ENCODE measurements at regions not wholly inside any gene's neighbourhood (a gene's known extent, or its start where the extent isn't known, plus 50 kb on each side); places are given as distances from the start of the nearest gene placed in this dataset.

DNA sequence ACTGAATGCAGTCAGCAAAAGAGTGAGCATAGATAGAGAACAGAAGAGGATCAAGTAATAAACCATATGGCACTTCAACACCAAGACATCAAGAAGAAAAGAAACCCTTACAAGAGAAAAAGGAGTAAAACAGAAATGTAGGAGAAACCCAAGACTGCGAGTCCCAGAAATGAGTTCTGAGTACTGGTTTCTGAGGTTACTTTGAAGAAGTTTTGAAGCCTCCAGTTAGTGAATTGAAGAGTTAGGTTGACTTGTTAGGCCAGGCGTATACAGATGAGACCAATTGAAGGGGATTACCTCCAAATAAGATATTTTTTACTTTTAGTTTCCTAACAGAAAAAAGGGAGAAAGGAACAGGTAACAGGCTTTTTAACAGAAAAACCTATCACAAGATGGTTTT, 162.2 kb upstream of the SSTR1 start:
- Histone ChIP-seq H3K4ac (ENCODE audit: low read depth in 1 of 2, low read length in 2 of 2) (no peak overlapping the region), H2BK12ac (ENCODE audit: low read length in 2 of 2) (no peak overlapping the region), H3K9me3 (ENCODE audit: control insufficient read depth, low read length) (no peaks in the 10 kb centered on the region), H2BK120ac (ENCODE audit: low read depth, low read length) (no peak overlapping the region), H2BK15ac (ENCODE audit: low read depth, poor library complexity, severe bottlenecking) (no peak overlapping the region), H3K27me3 (ENCODE audit: control insufficient read depth in 1 of 2, insufficient read depth in 1 of 2, low read length in 2 of 2) (no peaks in the 10 kb centered on the region), H3K4me2 (ENCODE audit: low read length, poor library complexity, severe bottlenecking) (no peak overlapping the region), H2AK5ac (ENCODE audit: low read length, severe bottlenecking) (no peak overlapping the region), H4K91ac (ENCODE audit: low read length) (no peak overlapping the region), H3K27ac (ENCODE audit: low read length, poor library complexity, severe bottlenecking) (no peak overlapping the region), H3K79me1 (replicated peaks; ENCODE audit: low read length, poor library complexity, severe bottlenecking) (no peaks in the 10 kb centered on the region), H2BK5ac (ENCODE audit: low read depth, low read length, poor library complexity, severe bottlenecking) (no peak overlapping the region), H3K4me3 (ENCODE audit: insufficient read depth in 1 of 2, low read depth in 1 of 2, low read length in 2 of 2) (no peak overlapping the region), H3K36me3 (ENCODE audit: control insufficient read depth in 1 of 2, insufficient read depth in 2 of 2, low read depth in 1 of 2, low read length in 2 of 2) (no peaks in the 10 kb centered on the region), H3K9ac (ENCODE audit: low read length) (no peak overlapping the region), H3K23ac (ENCODE audit: low read length in 2 of 2) (no peak overlapping the region), H3K4me1 (ENCODE audit: control insufficient read depth, insufficient read depth, low read depth, low read length) (no peaks in the 10 kb centered on the region), H4K8ac (ENCODE audit: low read length) (no peak overlapping the region), H3K14ac (ENCODE audit: low read length in 2 of 2) (no peak overlapping the region), H3K18ac (ENCODE audit: low read depth in 1 of 2, low read length in 2 of 2) (no peak overlapping the region), H2AFZ (ENCODE audit: low read depth, low read length) (no peak overlapping the region)
- no peak for DNase-seq
- WGBS, result 90% methylated on average over 1 of the region's 2 CpGs

DNA sequence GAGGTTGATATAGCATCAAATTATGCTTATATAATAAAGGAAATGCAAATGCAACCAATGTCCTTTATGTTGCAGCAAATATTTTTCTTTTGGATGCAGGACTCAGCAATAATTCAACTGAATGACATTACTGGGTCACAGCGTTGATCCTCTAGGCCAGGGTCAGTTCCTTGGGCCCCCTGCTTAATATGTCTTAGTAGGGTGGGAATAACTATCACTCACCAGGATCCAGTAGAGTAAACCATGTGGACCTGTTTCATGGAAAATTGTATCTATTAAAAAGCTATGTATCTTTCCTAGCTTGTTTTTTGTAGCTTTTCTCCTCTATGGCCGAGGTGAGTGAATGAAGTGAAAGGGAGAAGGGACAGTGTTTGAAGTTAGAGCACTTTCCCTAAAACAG, 161.5 kb upstream of the SSTR1 start:
- DNase-seq, result no peak
- H3K23ac ChIP-seq (ENCODE audit: low read length in 2 of 2), result no peak overlapping the region
- H2BK120ac ChIP-seq (ENCODE audit: low read depth, low read length), result no peak overlapping the region
- H3K27me3 ChIP-seq (ENCODE audit: control insufficient read depth in 1 of 2, insufficient read depth in 1 of 2, low read length in 2 of 2), result no peaks in the 10 kb centered on the region
- no peak overlapping the region for H4K8ac ChIP-seq (ENCODE audit: low read length)
- H3K36me3 ChIP-seq (ENCODE audit: control insufficient read depth in 1 of 2, insufficient read depth in 2 of 2, low read depth in 1 of 2, low read length in 2 of 2), result no peaks in the 10 kb centered on the region
- no peak overlapping the region for H2BK15ac ChIP-seq (ENCODE audit: low read depth, poor library complexity, severe bottlenecking)
- H3K27ac ChIP-seq (ENCODE audit: low read length, poor library complexity, severe bottlenecking), result no peak overlapping the region
- H3K79me1 ChIP-seq (replicated peaks; ENCODE audit: low read length, poor library complexity, severe bottlenecking), result no peaks in the 10 kb centered on the region
- no peak overlapping the region for H3K4me2 ChIP-seq (ENCODE audit: low read length, poor library complexity, severe bottlenecking)
- no peaks in the 10 kb centered on the region for H3K4me1 ChIP-seq (ENCODE audit: control insufficient read depth, insufficient read depth, low read depth, low read length)
- no peak overlapping the region for H2BK5ac ChIP-seq (ENCODE audit: low read depth, low read length, poor library complexity, severe bottlenecking)
- no peak overlapping the region for H3K18ac ChIP-seq (ENCODE audit: low read depth in 1 of 2, low read length in 2 of 2)
- no peak overlapping the region for H2AFZ ChIP-seq (ENCODE audit: low read depth, low read length)
- no peak overlapping the region for H4K91ac ChIP-seq (ENCODE audit: low read length)
- H3K9me3 ChIP-seq (ENCODE audit: control insufficient read depth, low read length), result no peaks in the 10 kb centered on the region
- no peak overlapping the region for H3K4me3 ChIP-seq (ENCODE audit: insufficient read depth in 1 of 2, low read depth in 1 of 2, low read length in 2 of 2)
- H2AK5ac ChIP-seq (ENCODE audit: low read length, severe bottlenecking), result no peak overlapping the region
- no peak overlapping the region for H3K14ac ChIP-seq (ENCODE audit: low read length in 2 of 2)
- WGBS, result 67% methylated on average over 1 of the region's 2 CpGs
- H2BK12ac ChIP-seq (ENCODE audit: low read length in 2 of 2), result no peak overlapping the region
- H3K9ac ChIP-seq (ENCODE audit: low read length), result no peak overlapping the region
- H3K4ac ChIP-seq (ENCODE audit: low read depth in 1 of 2, low read length in 2 of 2), result no peak overlapping the region

DNA sequence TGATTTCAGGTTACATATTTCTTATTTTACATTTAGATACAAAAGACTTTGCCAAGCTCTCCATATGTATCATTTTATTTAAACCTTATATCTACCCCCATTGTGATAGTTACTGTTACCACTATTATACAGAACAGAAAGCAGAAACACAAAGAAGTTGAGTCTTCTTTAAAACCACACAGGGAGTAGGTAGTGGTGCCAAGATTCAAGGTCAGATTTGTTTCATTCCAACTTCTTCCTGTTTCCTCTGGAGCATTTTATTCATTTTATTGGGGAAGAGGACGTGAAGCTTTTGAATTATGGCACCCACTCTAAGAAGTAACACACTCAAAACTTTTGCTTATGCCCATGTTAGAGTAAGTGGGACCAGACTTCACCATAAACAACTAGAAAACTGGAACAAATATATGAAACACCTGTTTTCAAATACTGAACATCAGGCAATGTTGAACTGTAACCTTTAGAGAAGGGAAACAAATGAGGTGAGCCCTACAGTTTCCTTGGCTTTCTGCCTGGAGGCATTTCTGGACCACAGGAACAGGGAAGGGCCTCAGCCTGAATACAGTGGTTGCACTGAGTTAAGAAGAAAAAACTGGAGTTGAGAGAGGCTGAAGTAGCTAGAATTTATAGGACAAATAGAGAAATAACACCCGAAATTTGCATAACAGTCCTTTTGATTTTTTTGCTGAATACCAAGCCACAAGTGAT, 160.4 kb upstream of the SSTR1 start:
- no peak overlapping the region for H3K27ac ChIP-seq (ENCODE audit: low read length, poor library complexity, severe bottlenecking)
- H3K14ac ChIP-seq (ENCODE audit: low read length in 2 of 2), result no peak overlapping the region
- no peaks in the 10 kb centered on the region for H3K79me1 ChIP-seq (replicated peaks; ENCODE audit: low read length, poor library complexity, severe bottlenecking)
- no peak overlapping the region for H2BK15ac ChIP-seq (ENCODE audit: low read depth, poor library complexity, severe bottlenecking)
- H3K4ac ChIP-seq (ENCODE audit: low read depth in 1 of 2, low read length in 2 of 2), result no peak overlapping the region
- no peak overlapping the region for H2BK120ac ChIP-seq (ENCODE audit: low read depth, low read length)
- no peak overlapping the region for H2BK5ac ChIP-seq (ENCODE audit: low read depth, low read length, poor library complexity, severe bottlenecking)
- no peak overlapping the region for H2AFZ ChIP-seq (ENCODE audit: low read depth, low read length)
- no peaks in the 10 kb centered on the region for H3K4me1 ChIP-seq (ENCODE audit: control insufficient read depth, insufficient read depth, low read depth, low read length)
- no peaks in the 10 kb centered on the region for H3K36me3 ChIP-seq (ENCODE audit: control insufficient read depth in 1 of 2, insufficient read depth in 2 of 2, low read depth in 1 of 2, low read length in 2 of 2)
- no peak overlapping the region for H4K8ac ChIP-seq (ENCODE audit: low read length)
- no peak overlapping the region for H3K4me2 ChIP-seq (ENCODE audit: low read length, poor library complexity, severe bottlenecking)
- 85% methylated on average over 1 of the region's 2 CpGs for WGBS
- H3K23ac ChIP-seq (ENCODE audit: low read length in 2 of 2), result no peak overlapping the region
- no peak for DNase-seq
- H2BK12ac ChIP-seq (ENCODE audit: low read length in 2 of 2), result no peak overlapping the region
- no peaks in the 10 kb centered on the region for H3K27me3 ChIP-seq (ENCODE audit: control insufficient read depth in 1 of 2, insufficient read depth in 1 of 2, low read length in 2 of 2)
- no peaks in the 10 kb centered on the region for H3K9me3 ChIP-seq (ENCODE audit: control insufficient read depth, low read length)
- H3K4me3 ChIP-seq (ENCODE audit: insufficient read depth in 1 of 2, low read depth in 1 of 2, low read length in 2 of 2), result no peak overlapping the region
- no peak overlapping the region for H2AK5ac ChIP-seq (ENCODE audit: low read length, severe bottlenecking)
- no peak overlapping the region for H3K9ac ChIP-seq (ENCODE audit: low read length)
- H3K18ac ChIP-seq (ENCODE audit: low read depth in 1 of 2, low read length in 2 of 2), result no peak overlapping the region
- no peak overlapping the region for H4K91ac ChIP-seq (ENCODE audit: low read length)

DNA sequence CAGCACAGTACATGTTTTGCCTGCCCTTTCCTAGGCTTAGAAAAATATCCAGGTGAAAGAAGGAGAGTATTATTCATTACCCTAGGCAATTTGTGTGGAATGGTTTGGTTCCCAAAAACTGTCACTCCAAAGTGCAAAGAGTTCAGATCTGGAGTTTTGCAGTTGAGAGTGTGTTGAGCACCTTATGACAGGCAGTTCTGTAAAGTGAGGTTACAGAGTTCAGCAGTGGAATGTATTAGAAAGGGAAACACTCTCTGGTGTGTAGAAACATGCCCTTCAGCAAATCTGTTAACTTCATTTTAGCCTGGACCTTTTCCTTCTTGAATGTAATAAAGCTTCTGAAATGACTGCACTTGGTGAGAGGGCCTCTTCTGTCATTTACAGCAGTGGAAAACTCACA, 154.0 kb upstream of the SSTR1 start:
- Histone ChIP-seq H2BK5ac (ENCODE audit: low read depth, low read length, poor library complexity, severe bottlenecking) (no peak overlapping the region), H2BK12ac (ENCODE audit: low read length in 2 of 2) (no peak overlapping the region), H3K36me3 (ENCODE audit: control insufficient read depth in 1 of 2, insufficient read depth in 2 of 2, low read depth in 1 of 2, low read length in 2 of 2) (no peaks in the 10 kb centered on the region), H4K91ac (ENCODE audit: low read length) (no peak overlapping the region), H3K23ac (ENCODE audit: low read length in 2 of 2) (no peak overlapping the region), H3K79me1 (replicated peaks; ENCODE audit: low read length, poor library complexity, severe bottlenecking) (no peaks in the 10 kb centered on the region), H2AFZ (ENCODE audit: low read depth, low read length) (no peak overlapping the region), H3K27ac (ENCODE audit: low read length, poor library complexity, severe bottlenecking) (no peak overlapping the region), H3K4me2 (ENCODE audit: low read length, poor library complexity, severe bottlenecking) (no peak overlapping the region), H3K4ac (ENCODE audit: low read depth in 1 of 2, low read length in 2 of 2) (no peak overlapping the region), H3K18ac (ENCODE audit: low read depth in 1 of 2, low read length in 2 of 2) (no peak overlapping the region), H3K9ac (ENCODE audit: low read length) (no peak overlapping the region), H2BK120ac (ENCODE audit: low read depth, low read length) (no peak overlapping the region), H3K4me1 (ENCODE audit: control insufficient read depth, insufficient read depth, low read depth, low read length) (no peaks in the 10 kb centered on the region), H3K27me3 (ENCODE audit: control insufficient read depth in 1 of 2, insufficient read depth in 1 of 2, low read length in 2 of 2) (no peaks in the 10 kb centered on the region), H3K9me3 (ENCODE audit: control insufficient read depth, low read length) (no peaks in the 10 kb centered on the region), H3K4me3 (ENCODE audit: insufficient read depth in 1 of 2, low read depth in 1 of 2, low read length in 2 of 2) (no peak overlapping the region), H2AK5ac (ENCODE audit: low read length, severe bottlenecking) (no peak overlapping the region), H4K8ac (ENCODE audit: low read length) (no peak overlapping the region), H3K14ac (ENCODE audit: low read length in 2 of 2) (no peak overlapping the region), H2BK15ac (ENCODE audit: low read depth, poor library complexity, severe bottlenecking) (no peak overlapping the region)
- no peak for DNase-seq

Data from mesenchymal stem cell (in vitro differentiated cells and primary cell).